HUES6 (cell line): ENCODE measurements at regions not wholly inside any gene's neighbourhood (a gene's known extent, or its start where the extent isn't known, plus 50 kb on each side); places are given as distances from the start of the nearest gene placed in this dataset.

Experiments used
- H3K27ac ChIP-seq: 2 replicates; pipeline ENCODE4 v1.7.0; 2013; ENCODE audit warnings: low read depth, mild to moderate bottlenecking, low read length, inconsistent platforms
- H3K27me3 ChIP-seq: 2 replicates; pipeline ENCODE4 v1.6.1; 2013; ENCODE audit warnings: low read length; ENCODE audit not compliant: control insufficient read depth, insufficient read depth
- H3K36me3 ChIP-seq: 2 replicates; pipeline ENCODE4 v1.6.1; 2013; ENCODE audit warnings: low read length; ENCODE audit not compliant: control insufficient read depth, insufficient read depth
- H3K4me1 ChIP-seq: 2 replicates; pipeline ENCODE4 v1.6.1; 2013; ENCODE audit warnings: low read length; ENCODE audit not compliant: control insufficient read depth, insufficient read depth
- H3K4me3 ChIP-seq: 2 replicates; pipeline ENCODE4 v1.5.1; 2013; ENCODE audit warnings: low read depth, low read length
- H3K9ac ChIP-seq: one replicate; pipeline ENCODE4 v1.6.1; 2013; ENCODE audit warnings: mild to moderate bottlenecking, low read length
- H3K9me3 ChIP-seq: 2 replicates; pipeline ENCODE4 v1.6.1; 2013; ENCODE audit warnings: low read depth, low read length; ENCODE audit not compliant: control insufficient read depth, insufficient read depth

DNA sequence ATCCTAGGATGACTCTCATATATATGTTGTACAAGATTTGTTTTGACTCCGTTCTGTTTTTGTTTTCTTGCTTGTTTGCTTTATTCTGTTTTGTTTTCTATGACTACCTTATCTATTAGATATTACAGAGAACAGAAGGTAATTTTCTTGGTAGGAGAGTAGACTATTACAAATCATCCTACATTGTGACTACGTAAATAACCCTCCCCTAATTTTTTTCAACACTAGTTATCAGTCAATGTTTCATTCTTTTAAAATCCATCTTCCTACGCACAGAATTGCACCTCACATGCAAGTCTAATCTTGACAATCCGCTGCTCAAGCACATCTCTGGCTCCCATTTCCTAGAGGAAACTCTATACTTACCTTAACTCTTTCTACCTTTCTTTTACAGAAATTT lies 792.3 kb upstream of the PIK3C3 start:
- no peaks in the 10 kb centered on the region for H3K27me3 ChIP-seq
- H3K9me3 ChIP-seq = no peaks in the 10 kb centered on the region
- H3K27ac ChIP-seq = no peak overlapping the region
- no peak overlapping the region for H3K9ac ChIP-seq
- H3K4me1 ChIP-seq = no peaks in the 10 kb centered on the region
- H3K4me3 ChIP-seq = no peak overlapping the region
- H3K36me3 ChIP-seq = no peaks in the 10 kb centered on the region

DNA sequence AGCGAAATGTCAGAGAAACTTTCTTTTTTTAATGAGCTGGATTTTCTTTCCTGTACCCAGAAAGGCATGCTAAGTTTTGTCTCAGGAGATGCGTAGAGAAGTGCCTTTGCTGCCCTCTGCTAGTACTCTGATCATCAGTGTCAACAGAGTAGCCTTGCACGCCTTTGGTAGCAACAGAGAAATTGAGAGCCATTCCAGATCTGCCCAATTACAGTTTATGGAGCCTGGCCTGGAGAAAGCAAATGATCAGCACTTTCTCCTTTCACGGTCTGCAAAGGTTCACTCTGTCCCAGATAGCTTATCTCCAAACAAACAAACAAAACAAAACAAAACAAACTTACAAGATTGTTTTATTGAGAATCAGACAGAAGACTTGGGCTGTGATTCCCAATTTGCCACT lies 792.8 kb upstream of the PIK3C3 start:
- Histone ChIP-seq H3K27me3 (no peaks in the 10 kb centered on the region), H3K27ac (no peak overlapping the region), H3K4me3 (no peak overlapping the region), H3K36me3 (no peaks in the 10 kb centered on the region), H3K4me1 (no peaks in the 10 kb centered on the region), H3K9ac (no peak overlapping the region), H3K9me3 (no peaks in the 10 kb centered on the region)

DNA sequence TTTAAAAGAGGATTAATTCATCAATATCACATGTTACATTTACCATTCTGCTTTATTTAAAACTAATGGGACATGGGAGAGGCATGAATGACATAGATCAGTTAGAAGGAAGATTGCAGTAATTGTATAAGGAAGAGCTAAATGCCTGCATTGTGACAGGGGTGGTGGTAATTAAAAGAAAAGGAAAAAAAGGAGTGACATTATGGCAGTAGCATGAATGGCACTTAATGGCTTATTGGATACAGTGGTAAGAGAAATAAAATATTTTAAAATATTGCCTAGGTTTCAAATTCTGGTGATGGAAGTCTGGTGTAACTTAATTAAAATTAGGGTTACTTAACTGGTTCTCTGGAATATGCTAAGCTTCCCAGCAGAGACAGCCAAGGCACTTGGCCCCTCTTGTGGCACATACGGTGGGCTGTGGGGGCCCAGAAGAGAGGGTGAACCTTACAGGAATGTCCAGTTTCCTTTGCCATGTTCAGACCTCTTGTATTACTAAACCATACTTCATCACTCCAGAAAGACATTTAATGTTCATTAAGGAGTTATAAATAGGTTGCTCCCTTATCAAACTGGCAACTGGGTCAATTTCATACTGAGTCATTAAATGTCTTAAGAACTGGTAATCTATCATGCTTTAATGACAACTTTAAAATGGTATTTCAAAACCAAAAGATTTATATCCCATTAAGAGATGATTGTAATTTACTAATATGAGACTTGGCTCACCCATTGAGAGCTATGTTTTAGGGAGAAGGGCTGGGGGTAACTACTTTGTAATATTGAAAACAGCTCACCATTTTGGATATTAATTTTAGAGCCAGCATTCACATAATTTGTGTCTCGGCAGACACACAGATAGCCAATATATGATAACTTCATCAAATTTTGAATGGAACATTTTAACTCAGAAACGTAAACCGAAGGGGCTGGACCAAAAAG lies 798.9 kb upstream of the PIK3C3 start:
- no peak overlapping the region for H3K9ac ChIP-seq
- no peaks in the 10 kb centered on the region for H3K27me3 ChIP-seq
- no peaks in the 10 kb centered on the region for H3K36me3 ChIP-seq
- no peak overlapping the region for H3K27ac ChIP-seq
- H3K4me1 ChIP-seq = no peaks in the 10 kb centered on the region
- no peaks in the 10 kb centered on the region for H3K9me3 ChIP-seq
- H3K4me3 ChIP-seq = no peak overlapping the region

DNA sequence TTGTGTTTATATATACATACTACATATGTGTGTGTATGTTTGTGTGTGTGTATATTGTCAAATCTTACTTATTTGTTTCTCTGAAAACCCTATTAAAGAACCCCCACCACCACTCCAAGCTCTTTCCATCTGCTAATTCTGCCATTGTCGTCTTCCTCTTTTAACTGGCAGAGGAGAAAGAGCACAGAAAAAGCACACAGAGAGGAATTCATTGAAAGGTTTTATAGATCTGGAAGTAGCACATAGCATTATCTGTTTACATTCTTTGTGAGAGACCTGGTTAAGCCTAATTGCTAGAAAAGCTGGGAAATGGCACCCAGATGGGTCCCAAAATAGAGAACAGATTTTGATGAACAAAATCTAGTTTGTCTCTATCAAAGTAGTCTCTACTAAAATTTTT lies 800.0 kb upstream of the PIK3C3 start:
- Histone ChIP-seq H3K9me3 (no peaks in the 10 kb centered on the region), H3K36me3 (no peaks in the 10 kb centered on the region), H3K4me1 (no peaks in the 10 kb centered on the region; the same call in 1 of the 2 replicates)

DNA sequence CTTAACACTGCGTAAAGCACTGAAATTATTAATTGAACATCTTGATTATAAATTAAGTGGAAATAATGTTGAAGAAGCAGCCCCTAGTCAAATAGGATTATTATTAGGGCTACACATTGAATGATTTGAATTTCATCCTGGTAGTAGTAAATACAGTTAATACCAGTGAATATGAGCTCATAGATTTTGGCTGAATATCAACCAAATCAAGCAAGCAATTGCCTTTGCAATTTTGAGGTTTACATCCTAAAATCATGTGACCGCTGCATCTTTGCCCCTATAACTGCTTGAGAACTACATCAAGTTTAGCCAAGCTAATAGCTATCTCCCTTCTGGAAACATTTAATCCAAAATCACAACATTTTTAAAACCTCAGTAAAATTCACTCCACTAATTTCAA lies 801.2 kb upstream of the PIK3C3 start:
- Histone ChIP-seq H3K4me1 (no peaks in the 10 kb centered on the region; the same call in 1 of the 2 replicates), H3K9me3 (no peaks in the 10 kb centered on the region), H3K4me3 (no peak overlapping the region), H3K36me3 (no peaks in the 10 kb centered on the region), H3K27me3 (no peaks in the 10 kb centered on the region), H3K27ac (no peak overlapping the region), H3K9ac (no peak overlapping the region)

More for the DNA sequence above, 800.0 kb upstream of the PIK3C3 start:
- Histone ChIP-seq H3K9ac (no peak overlapping the region), H3K27ac (no peak overlapping the region), H3K27me3 (no peaks in the 10 kb centered on the region), H3K4me3 (no peak overlapping the region)

DNA sequence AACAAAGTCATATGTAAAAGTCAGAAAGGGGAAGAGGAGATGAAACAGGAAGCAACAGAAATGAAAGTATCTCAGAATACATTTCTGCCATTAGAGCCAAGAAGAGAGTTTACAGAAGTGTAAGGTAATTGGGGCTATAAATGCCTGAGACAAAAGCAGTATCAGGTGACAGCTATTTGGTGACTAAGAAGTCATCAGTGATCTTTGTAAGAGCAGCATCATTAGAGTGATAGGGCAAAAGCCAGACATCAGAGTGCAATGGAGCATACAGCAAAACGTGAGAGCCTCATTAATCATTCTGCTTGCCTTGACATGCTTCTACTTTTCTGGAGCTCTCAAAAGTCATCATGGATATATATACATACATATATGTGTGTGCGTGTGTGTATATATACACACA lies 804.7 kb upstream of the PIK3C3 start:
- Histone ChIP-seq H3K9me3 (no peaks in the 10 kb centered on the region), H3K4me3 (no peak overlapping the region), H3K27me3 (no peaks in the 10 kb centered on the region), H3K27ac (no peak overlapping the region), H3K36me3 (no peaks in the 10 kb centered on the region), H3K4me1 (peaks cover 3% of the 10 kb centered on the region), H3K9ac (no peak overlapping the region)

DNA sequence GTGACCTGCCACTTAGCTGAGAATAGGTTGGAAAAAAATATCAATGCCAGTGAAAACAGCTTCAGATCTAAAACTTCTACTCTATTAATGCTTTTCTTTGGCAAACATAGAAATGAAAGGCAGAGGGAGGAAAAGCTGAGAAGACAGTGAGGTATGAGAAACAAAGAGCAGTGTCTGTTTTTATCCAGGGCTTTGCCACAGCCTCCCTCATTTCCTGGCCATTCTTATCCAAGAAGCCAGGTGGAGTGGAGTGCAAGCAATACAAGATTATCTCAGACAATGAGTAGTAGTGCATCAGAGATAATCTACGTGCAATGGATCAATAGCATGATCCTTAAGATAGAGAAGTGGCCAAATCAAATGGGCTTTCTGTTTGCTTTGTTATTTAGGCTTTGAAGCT lies 808.7 kb upstream of the PIK3C3 start:
- Histone ChIP-seq H3K4me1 (peaks cover 3% of the 10 kb centered on the region), H3K9ac (no peak overlapping the region), H3K36me3 (no peaks in the 10 kb centered on the region), H3K9me3 (no peaks in the 10 kb centered on the region), H3K27me3 (no peaks in the 10 kb centered on the region), H3K4me3 (no peak overlapping the region), H3K27ac (no peak overlapping the region)

DNA sequence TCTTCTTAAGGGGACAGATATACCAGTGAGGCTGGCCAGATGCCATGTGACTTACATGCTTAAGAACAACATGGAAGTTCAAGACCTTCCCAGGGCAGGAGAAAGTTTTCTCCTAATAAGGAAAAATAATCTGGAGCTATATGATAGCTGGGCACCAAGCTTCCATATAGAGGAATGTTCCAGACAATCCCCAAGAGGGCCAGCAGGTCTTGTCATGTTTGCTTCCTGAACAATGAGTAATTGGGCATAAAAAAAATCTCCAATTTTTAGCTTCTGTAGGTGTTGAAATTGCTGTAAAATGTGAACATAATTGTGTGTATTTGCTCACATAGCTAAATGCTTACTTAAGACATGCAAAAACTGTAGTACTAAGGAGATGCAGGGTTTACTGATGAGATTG lies 809.5 kb upstream of the PIK3C3 start:
- Histone ChIP-seq H3K4me3 (no peak overlapping the region), H3K9ac (no peak overlapping the region), H3K27ac (no peak overlapping the region), H3K27me3 (no peaks in the 10 kb centered on the region), H3K4me1 (peaks cover 3% of the 10 kb centered on the region; the same call in 1 of the 2 replicates), H3K9me3 (no peaks in the 10 kb centered on the region), H3K36me3 (no peaks in the 10 kb centered on the region)

DNA sequence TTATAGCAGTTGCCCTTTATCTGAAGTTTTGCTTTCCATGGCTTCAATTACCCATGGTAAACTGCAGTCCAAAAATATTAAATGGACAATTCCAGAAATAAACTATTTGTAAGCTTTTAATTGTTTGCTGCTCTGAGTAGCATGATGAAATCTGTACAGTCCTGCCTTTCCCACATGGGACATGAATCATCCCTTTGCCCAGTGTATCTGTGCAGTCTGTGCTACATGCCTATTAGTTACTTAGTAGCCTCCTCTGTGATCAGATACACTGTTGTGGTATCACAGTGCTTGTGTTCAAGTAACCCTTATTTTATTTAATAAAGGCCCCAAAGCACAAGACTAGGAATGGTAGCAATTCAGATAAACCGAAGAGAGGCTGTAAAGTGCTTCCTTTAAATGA lies 810.6 kb upstream of the PIK3C3 start:
- H3K36me3 ChIP-seq = no peaks in the 10 kb centered on the region
- H3K27me3 ChIP-seq = no peaks in the 10 kb centered on the region
- H3K4me3 ChIP-seq = no peak overlapping the region
- H3K4me1 ChIP-seq = peaks cover 3% of the 10 kb centered on the region; the same call in 1 of the 2 replicates
- H3K27ac ChIP-seq = no peak overlapping the region
- H3K9ac ChIP-seq = no peak overlapping the region
- H3K9me3 ChIP-seq = no peaks in the 10 kb centered on the region

DNA sequence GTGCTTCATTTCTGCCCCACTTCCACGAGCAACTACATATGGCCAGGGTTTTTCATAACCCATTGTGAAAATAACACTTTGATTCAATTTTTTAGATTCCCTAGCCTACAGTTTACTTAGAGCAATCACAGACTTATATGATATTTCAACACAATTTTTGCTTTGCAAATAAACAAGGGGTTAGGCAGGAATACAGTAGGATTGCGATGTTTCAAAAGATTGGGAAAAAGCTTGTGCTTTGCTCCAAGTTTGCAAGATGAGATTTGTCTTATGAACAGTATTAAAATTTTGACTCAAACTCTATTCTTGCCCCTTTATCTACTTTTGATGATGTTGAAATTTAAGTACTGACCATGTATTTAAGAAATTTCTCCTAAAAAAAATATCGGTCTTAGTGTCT lies 814.5 kb upstream of the PIK3C3 start:
- Histone ChIP-seq H3K36me3 (no peaks in the 10 kb centered on the region), H3K9me3 (no peaks in the 10 kb centered on the region), H3K27me3 (no peaks in the 10 kb centered on the region), H3K4me3 (no peak overlapping the region), H3K27ac (no peak overlapping the region), H3K9ac (no peak overlapping the region), H3K4me1 (no peaks in the 10 kb centered on the region)

DNA sequence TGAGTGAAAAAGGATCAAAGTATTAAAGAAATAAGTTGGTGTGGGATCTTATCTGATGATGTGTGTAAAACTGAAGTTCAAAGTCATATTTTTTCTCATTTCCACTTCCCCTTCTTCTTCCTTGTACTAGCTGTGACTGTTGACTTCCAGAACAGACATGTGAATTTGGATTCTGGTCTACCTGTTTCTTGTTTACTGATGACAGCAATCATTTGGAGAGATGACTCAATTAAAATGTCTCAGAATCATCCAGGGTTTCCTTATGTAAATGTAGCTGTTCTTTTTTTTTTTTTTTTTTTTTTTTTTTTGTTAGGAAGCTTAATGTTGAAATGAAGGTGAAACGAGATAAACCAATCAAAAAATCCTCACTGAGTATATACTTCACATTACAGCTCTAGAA lies 819.9 kb upstream of the PIK3C3 start:
- H3K9ac ChIP-seq = no peak overlapping the region
- H3K27ac ChIP-seq = no peak overlapping the region
- H3K27me3 ChIP-seq = no peaks in the 10 kb centered on the region
- H3K4me1 ChIP-seq = no peaks in the 10 kb centered on the region
- H3K4me3 ChIP-seq = no peak overlapping the region
- no peaks in the 10 kb centered on the region for H3K9me3 ChIP-seq
- H3K36me3 ChIP-seq = no peaks in the 10 kb centered on the region
